Activated CD8-positive, alpha-beta T cell treated with anti-CD3 and anti-CD28 coated beads for 36 hours (primary cell): ENCODE measurements at regions not wholly inside any gene's neighbourhood (a gene's known extent, or its start where the extent isn't known, plus 50 kb on each side); places are given as distances from the start of the nearest gene placed in this dataset.

Experiments used
- ATAC-seq: fragments of 200-7000 bp; cut with Tn5 transposase; one replicate; pipeline ENCODE4 v1.10.0; 2021; ENCODE audit warnings: mild to moderate bottlenecking, moderate library complexity
- CTCF ChIA-PET: fragments of 350-600 bp; sonication (Branson Sonifier 250); formaldehyde crosslinking; loops from one replicate; lab custom pipeline; 2021; ENCODE audit warnings: antibody characterized with exemption; lab: Charles Lee
- POLR2A ChIA-PET: fragments of 350-600 bp; sonication (Branson Sonifier 250); formaldehyde crosslinking; loops from one replicate; lab custom pipeline; 2021; ENCODE audit warnings: antibody characterized with exemption; lab: Charles Lee
- DNase-seq: peaks from one replicate; pipeline ENCODE4 v3.0.0-alpha.2; 2020
- H3K27ac Mint-ChIP-seq: one replicate; pipeline ENCODE4 v1.8.0; 2021; ENCODE audit warnings: mild to moderate bottlenecking, mixed read lengths
- H3K27me3 Mint-ChIP-seq: one replicate; pipeline ENCODE4 v1.8.0; 2021; ENCODE audit warnings: mixed read lengths
- H3K36me3 Mint-ChIP-seq: one replicate; pipeline ENCODE4 v1.8.0; 2021; ENCODE audit warnings: low read depth, mixed read lengths
- H3K4me1 Mint-ChIP-seq: one replicate; pipeline ENCODE4 v1.8.0; 2021; ENCODE audit warnings: low read depth, mixed read lengths
- H3K4me3 Mint-ChIP-seq: one replicate; pipeline ENCODE4 v1.8.0; 2021; ENCODE audit warnings: mild to moderate bottlenecking, moderate library complexity, mixed read lengths
- H3K9me3 Mint-ChIP-seq: one replicate; pipeline ENCODE4 v1.8.0; 2021; ENCODE audit warnings: mixed read lengths
- intact Hi-C: fragments of 100-400 bp; cut with micrococcal nuclease; formaldehyde crosslinking; loops from one replicate; pipeline ENCODE4 v1.10.0; 2022
- TF ChIP-seq, protein P1 (sequence below): fragments of 200-600 bp; IDR thresholded peaks from one replicate; pipeline ENCODE4 v1.8.0; 2022; ENCODE audit warnings: antibody characterized with exemption, mild to moderate bottlenecking

DNA sequence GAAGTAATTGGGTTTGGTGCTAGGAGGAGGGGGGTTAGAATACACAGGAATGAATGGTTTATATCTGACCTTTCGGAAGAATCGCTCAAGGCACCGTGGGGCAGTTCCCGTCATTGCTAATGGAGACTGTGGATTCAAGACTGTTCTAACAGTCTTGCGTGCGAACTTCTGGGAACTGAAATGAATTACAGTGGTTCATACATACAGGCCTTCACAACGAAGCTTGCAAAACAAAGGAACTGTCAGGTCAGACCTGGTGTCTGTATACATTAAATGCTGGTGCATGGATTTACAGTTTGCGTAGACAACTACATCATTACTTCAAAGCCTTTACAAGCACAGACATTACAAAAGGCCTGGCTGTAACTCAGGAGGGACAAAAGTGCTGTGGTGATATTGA is 983.9 kb downstream of the CDH11 start:
- Mint-ChIP-seq H3K36me3 (no peaks in the 10 kb centered on the region), H3K9me3 (peaks cover 12% of the 10 kb centered on the region), H3K27me3 (no peaks in the 10 kb centered on the region), H3K27ac (no peak overlapping the region), H3K4me3 (no peak overlapping the region), H3K4me1 (no peaks in the 10 kb centered on the region)
- DNase-seq (no peak), ATAC-seq (no peak)
- intact Hi-C loops = no loop called here
- TF ChIP-seq, protein P1, sequence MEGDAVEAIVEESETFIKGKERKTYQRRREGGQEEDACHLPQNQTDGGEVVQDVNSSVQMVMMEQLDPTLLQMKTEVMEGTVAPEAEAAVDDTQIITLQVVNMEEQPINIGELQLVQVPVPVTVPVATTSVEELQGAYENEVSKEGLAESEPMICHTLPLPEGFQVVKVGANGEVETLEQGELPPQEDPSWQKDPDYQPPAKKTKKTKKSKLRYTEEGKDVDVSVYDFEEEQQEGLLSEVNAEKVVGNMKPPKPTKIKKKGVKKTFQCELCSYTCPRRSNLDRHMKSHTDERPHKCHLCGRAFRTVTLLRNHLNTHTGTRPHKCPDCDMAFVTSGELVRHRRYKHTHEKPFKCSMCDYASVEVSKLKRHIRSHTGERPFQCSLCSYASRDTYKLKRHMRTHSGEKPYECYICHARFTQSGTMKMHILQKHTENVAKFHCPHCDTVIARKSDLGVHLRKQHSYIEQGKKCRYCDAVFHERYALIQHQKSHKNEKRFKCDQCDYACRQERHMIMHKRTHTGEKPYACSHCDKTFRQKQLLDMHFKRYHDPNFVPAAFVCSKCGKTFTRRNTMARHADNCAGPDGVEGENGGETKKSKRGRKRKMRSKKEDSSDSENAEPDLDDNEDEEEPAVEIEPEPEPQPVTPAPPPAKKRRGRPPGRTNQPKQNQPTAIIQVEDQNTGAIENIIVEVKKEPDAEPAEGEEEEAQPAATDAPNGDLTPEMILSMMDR = no peak
- CTCF ChIA-PET = no interaction called here
- POLR2A ChIA-PET = no interaction called here

GRCh38 chr16:64136743-64137142 is 985.1 kb downstream of the CDH11 start:
- Mint-ChIP-seq H3K4me1 (no peaks in the 10 kb centered on the region), H3K36me3 (no peaks in the 10 kb centered on the region), H3K4me3 (no peak overlapping the region), H3K27ac (no peak overlapping the region), H3K27me3 (no peaks in the 10 kb centered on the region), H3K9me3 (peaks cover 11% of the 10 kb centered on the region)
- ChIA-PET CTCF (no interaction called here), POLR2A (no interaction called here)
- ATAC-seq = no peak
- DNase-seq = no peak
- intact Hi-C loops = no loop called here
- TF ChIP-seq, protein P1 = no peak

- TF ChIP-seq, protein P1 = no peak
- intact Hi-C loops = no loop called here
- H3K27ac Mint-ChIP-seq = no peak overlapping the region
- ChIA-PET POLR2A (no interaction called here), CTCF (no interaction called here)
- no peaks in the 10 kb centered on the region for H3K4me1 Mint-ChIP-seq
- H3K4me3 Mint-ChIP-seq = no peak overlapping the region
- no peak for DNase-seq
- H3K27me3 Mint-ChIP-seq = no peaks in the 10 kb centered on the region
- peaks cover 11% of the 10 kb centered on the region for H3K9me3 Mint-ChIP-seq
- H3K36me3 Mint-ChIP-seq = no peaks in the 10 kb centered on the region
- no peak for ATAC-seq
Observed at GRCh38 chr16:64136314-64136713, 985.5 kb downstream of the CDH11 start.

- Mint-ChIP-seq H3K36me3 (no peaks in the 10 kb centered on the region), H3K4me3 (no peak overlapping the region)
- intact Hi-C loops = no loop called here
Observed at GRCh38 chr16:64133366-64133765, 988.5 kb downstream of the CDH11 start.

GRCh38 chr16:64132759-64133361 is 989.0 kb downstream of the CDH11 start:
- Mint-ChIP-seq H3K36me3 (no peaks in the 10 kb centered on the region), H3K27ac (no peak overlapping the region), H3K9me3 (peaks cover 11% of the 10 kb centered on the region), H3K4me3 (no peak overlapping the region), H3K4me1 (no peaks in the 10 kb centered on the region), H3K27me3 (no peaks in the 10 kb centered on the region)
- no peak for ATAC-seq
- intact Hi-C loops = no loop called here
- no peak for DNase-seq
- CTCF ChIA-PET = no interaction called here
- POLR2A ChIA-PET = no interaction called here
- TF ChIP-seq, protein P1 = no peak

More at GRCh38 chr16:64133366-64133765, 988.5 kb downstream of the CDH11 start:
- DNase-seq = no peak
- Mint-ChIP-seq H3K4me1 (no peaks in the 10 kb centered on the region), H3K27ac (no peak overlapping the region), H3K27me3 (no peaks in the 10 kb centered on the region), H3K9me3 (peaks cover 11% of the 10 kb centered on the region)
- TF ChIP-seq, protein P1 = no peak
- ChIA-PET CTCF (no interaction called here), POLR2A (no interaction called here)
- no peak for ATAC-seq
